ENCODE measurements at regions not wholly inside any gene's neighbourhood (a gene's known extent, or its start where the extent isn't known, plus 50 kb on each side); places are given as distances from the start of the nearest gene placed in this dataset.

GRCh38 chr16:52611817-52612673 is 65.1 kb upstream of the TOX3 start (continued):
- TF ChIP-seq, protein P1, sequence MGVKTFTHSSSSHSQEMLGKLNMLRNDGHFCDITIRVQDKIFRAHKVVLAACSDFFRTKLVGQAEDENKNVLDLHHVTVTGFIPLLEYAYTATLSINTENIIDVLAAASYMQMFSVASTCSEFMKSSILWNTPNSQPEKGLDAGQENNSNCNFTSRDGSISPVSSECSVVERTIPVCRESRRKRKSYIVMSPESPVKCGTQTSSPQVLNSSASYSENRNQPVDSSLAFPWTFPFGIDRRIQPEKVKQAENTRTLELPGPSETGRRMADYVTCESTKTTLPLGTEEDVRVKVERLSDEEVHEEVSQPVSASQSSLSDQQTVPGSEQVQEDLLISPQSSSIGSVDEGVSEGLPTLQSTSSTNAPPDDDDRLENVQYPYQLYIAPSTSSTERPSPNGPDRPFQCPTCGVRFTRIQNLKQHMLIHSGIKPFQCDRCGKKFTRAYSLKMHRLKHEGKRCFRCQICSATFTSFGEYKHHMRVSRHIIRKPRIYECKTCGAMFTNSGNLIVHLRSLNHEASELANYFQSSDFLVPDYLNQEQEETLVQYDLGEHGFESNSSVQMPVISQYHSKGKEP (CRISPR knock-in tag; IDR thresholded peaks at IDR 0.05), result no peak
- TF ChIP-seq EED (CRISPR knock-in tag; IDR thresholded peaks at IDR 0.05), result no peak
- no peak for TF ChIP-seq PTBP1 (IDR thresholded peaks at IDR 0.05; ENCODE audit: low read depth, low read length, poor library complexity, severe bottlenecking)
- TF ChIP-seq BRCA1 (CRISPR knock-in tag; IDR thresholded peaks at IDR 0.05), result peak; percentile 27; the same call in 1 of the 2 replicates
- TF ChIP-seq HOXA7 (CRISPR knock-in tag; IDR thresholded peaks at IDR 0.05), result no peak
- TF ChIP-seq ZNF577 (CRISPR knock-in tag; IDR thresholded peaks at IDR 0.05; ENCODE audit: borderline replicate concordance, low read depth), result no peak
- TF ChIP-seq NR2F2 (IDR thresholded peaks at IDR 0.05; ENCODE audit: borderline replicate concordance, low read depth), result peak; percentile 95
- TF ChIP-seq KMT2A (CRISPR knock-in tag; IDR thresholded peaks at IDR 0.05), result peak; percentile 78; the same call in 1 of the 2 replicates
- no peak; the same call in 1 of the 2 replicates for TF ChIP-seq NFYC (CRISPR knock-in tag; IDR thresholded peaks at IDR 0.05)
- TF ChIP-seq, protein P2, sequence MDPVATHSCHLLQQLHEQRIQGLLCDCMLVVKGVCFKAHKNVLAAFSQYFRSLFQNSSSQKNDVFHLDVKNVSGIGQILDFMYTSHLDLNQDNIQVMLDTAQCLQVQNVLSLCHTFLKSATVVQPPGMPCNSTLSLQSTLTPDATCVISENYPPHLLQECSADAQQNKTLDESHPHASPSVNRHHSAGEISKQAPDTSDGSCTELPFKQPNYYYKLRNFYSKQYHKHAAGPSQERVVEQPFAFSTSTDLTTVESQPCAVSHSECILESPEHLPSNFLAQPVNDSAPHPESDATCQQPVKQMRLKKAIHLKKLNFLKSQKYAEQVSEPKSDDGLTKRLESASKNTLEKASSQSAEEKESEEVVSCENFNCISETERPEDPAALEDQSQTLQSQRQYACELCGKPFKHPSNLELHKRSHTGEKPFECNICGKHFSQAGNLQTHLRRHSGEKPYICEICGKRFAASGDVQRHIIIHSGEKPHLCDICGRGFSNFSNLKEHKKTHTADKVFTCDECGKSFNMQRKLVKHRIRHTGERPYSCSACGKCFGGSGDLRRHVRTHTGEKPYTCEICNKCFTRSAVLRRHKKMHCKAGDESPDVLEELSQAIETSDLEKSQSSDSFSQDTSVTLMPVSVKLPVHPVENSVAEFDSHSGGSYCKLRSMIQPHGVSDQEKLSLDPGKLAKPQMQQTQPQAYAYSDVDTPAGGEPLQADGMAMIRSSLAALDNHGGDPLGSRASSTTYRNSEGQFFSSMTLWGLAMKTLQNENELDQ (CRISPR knock-in tag; IDR thresholded peaks at IDR 0.05; ENCODE audit: borderline replicate concordance), result no peak
- TF ChIP-seq BRD4 (CRISPR knock-in tag; IDR thresholded peaks at IDR 0.05), result no peak
- TF ChIP-seq MIER3 (CRISPR knock-in tag; IDR thresholded peaks at IDR 0.05; ENCODE audit: borderline replicate concordance), result peak; percentile 98
- peak; percentile 97 for TF ChIP-seq MIXL1 (CRISPR knock-in tag; IDR thresholded peaks at IDR 0.05)
- TF ChIP-seq ZNF224 (CRISPR knock-in tag; IDR thresholded peaks at IDR 0.05), result peak; percentile 96
- peak; percentile 89 for TF ChIP-seq FOXP1 (IDR thresholded peaks at IDR 0.05)
- TF ChIP-seq FOXP1 (CRISPR knock-in tag; IDR thresholded peaks at IDR 0.05), result peak; percentile 99
- no peak for TF ChIP-seq ZNF333 (CRISPR knock-in tag; IDR thresholded peaks at IDR 0.05; ENCODE audit: borderline replicate concordance)
- TF ChIP-seq TARDBP (CRISPR knock-in tag; IDR thresholded peaks at IDR 0.05), result peak; percentile 64; the same call in 1 of the 2 replicates
- TF ChIP-seq ZNF251 (CRISPR knock-in tag; IDR thresholded peaks at IDR 0.05), result 0 out of 2 replicates have a peak, but pooled peaks have one; percentile 81
- TF ChIP-seq, protein P3, sequence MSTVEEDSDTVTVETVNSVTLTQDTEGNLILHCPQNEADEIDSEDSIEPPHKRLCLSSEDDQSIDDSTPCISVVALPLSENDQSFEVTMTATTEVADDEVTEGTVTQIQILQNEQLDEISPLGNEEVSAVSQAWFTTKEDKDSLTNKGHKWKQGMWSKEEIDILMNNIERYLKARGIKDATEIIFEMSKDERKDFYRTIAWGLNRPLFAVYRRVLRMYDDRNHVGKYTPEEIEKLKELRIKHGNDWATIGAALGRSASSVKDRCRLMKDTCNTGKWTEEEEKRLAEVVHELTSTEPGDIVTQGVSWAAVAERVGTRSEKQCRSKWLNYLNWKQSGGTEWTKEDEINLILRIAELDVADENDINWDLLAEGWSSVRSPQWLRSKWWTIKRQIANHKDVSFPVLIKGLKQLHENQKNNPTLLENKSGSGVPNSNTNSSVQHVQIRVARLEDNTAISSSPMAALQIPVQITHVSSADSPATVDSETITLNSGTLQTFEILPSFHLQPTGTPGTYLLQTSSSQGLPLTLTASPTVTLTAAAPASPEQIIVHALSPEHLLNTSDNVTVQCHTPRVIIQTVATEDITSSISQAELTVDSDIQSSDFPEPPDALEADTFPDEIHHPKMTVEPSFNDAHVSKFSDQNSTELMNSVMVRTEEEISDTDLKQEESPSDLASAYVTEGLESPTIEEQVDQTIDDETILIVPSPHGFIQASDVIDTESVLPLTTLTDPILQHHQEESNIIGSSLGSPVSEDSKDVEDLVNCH (CRISPR knock-in tag; IDR thresholded peaks at IDR 0.05), result no peak
- TF ChIP-seq ZNF496 (CRISPR knock-in tag; IDR thresholded peaks at IDR 0.05; ENCODE audit: insufficient replicate concordance), result no peak
- TF ChIP-seq KDM3A (CRISPR knock-in tag; IDR thresholded peaks at IDR 0.05; ENCODE audit: low read depth), result peak; percentile 87
